NCI-H2196 (cell line): ENCODE measurements at regions not wholly inside any gene's neighbourhood (a gene's known extent, or its start where the extent isn't known, plus 50 kb on each side); places are given as distances from the start of the nearest gene placed in this dataset.

Experiments
- DNase-seq: peaks from one replicate; lab custom pipeline; 2025; ENCODE audit not compliant: unreplicated experiment; lab: John Stamatoyannopoulos, UW

GRCh38 chr1:201610858-201611257, 71.9 kb downstream of the NAV1 start:
- DNase-seq = peak; percentile 77

- no peak for DNase-seq
Observed at GRCh38 chr1:201612645-201613044, 73.7 kb downstream of the NAV1 start.

GRCh38 chr1:201614262-201615015, 75.5 kb downstream of the NAV1 start:
- no peak for DNase-seq

GRCh38 chr1:201617157-201617556, 78.2 kb downstream of the NAV1 start:
- DNase-seq = no peak

- no peak for DNase-seq
Observed at GRCh38 chr1:201618389-201618788, 79.5 kb downstream of the NAV1 start.

- DNase-seq = no peak
Observed at GRCh38 chr1:201618905-201619304, 80.0 kb downstream of the NAV1 start.

- no peak for DNase-seq
Observed at GRCh38 chr1:201619513-201619912, 80.6 kb downstream of the NAV1 start.

GRCh38 chr1:201622353-201622752, 83.4 kb downstream of the NAV1 start:
- DNase-seq = no peak

- DNase-seq = no peak
Observed at GRCh38 chr1:201622824-201623223, 83.9 kb downstream of the NAV1 start.

GRCh38 chr1:201624741-201625225, 85.9 kb downstream of the NAV1 start:
- DNase-seq = no peak

- DNase-seq = no peak
Observed at GRCh38 chr1:201625226-201625761, 86.4 kb downstream of the NAV1 start.

- no peak for DNase-seq
Observed at GRCh38 chr1:201625851-201626251, 86.9 kb downstream of the NAV1 start.

GRCh38 chr1:201626629-201627275, 87.8 kb downstream of the NAV1 start:
- DNase-seq = no peak

- no peak for DNase-seq
Observed at GRCh38 chr1:201628490-201628889, 89.6 kb downstream of the NAV1 start.

GRCh38 chr1:201630582-201630981, 91.7 kb downstream of the NAV1 start:
- DNase-seq = no peak

GRCh38 chr1:201631037-201631436, 92.1 kb downstream of the NAV1 start:
- no peak for DNase-seq

GRCh38 chr1:201632364-201632952, 93.5 kb downstream of the NAV1 start:
- no peak for DNase-seq

GRCh38 chr1:201633297-201633696, 94.4 kb downstream of the NAV1 start:
- no peak for DNase-seq

- DNase-seq = no peak
Observed at GRCh38 chr1:201633811-201634210, 94.9 kb downstream of the NAV1 start.

GRCh38 chr1:201634261-201634660, 95.3 kb downstream of the NAV1 start:
- DNase-seq = no peak

- DNase-seq = no peak
Observed at GRCh38 chr1:201636097-201636496, 97.2 kb downstream of the NAV1 start.

GRCh38 chr1:201636510-201636971, 97.6 kb downstream of the NAV1 start:
- DNase-seq = no peak
